ENCODE measurements at regions not wholly inside any gene's neighbourhood (a gene's known extent, or its start where the extent isn't known, plus 50 kb on each side); places are given as distances from the start of the nearest gene placed in this dataset.
A peak's percentile ranks its signal among the peaks of the same experiment; 100 is the strongest.

DNA sequence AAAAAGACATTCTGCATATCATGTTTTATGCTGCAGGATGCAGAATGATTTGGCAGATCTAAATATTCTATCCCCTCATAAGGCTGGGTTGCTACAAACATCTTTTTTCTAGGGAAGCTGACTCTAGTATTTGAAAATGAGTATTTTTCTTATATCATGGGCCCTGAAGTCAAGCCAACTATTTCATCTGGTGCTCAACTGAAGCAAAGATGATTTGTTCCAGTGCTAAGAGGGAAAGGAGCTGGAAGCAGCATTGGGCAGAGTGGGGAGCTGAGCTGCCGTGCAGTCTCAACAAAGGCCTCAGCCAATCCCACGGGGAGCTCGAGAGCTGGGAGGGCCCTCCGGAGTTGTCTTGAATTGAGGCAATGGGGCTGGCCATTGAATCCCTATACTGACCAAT lies 155.3 kb upstream of the SLCO3A1 start:
- no peak for DNase-seq
- TF ChIP-seq GATA1 (IDR thresholded peaks at IDR 0.05; ENCODE audit: low read depth, low read length) (no peak), POLR2A (IDR thresholded peaks at IDR 0.05; ENCODE audit: low read length) (no peak)

DNA sequence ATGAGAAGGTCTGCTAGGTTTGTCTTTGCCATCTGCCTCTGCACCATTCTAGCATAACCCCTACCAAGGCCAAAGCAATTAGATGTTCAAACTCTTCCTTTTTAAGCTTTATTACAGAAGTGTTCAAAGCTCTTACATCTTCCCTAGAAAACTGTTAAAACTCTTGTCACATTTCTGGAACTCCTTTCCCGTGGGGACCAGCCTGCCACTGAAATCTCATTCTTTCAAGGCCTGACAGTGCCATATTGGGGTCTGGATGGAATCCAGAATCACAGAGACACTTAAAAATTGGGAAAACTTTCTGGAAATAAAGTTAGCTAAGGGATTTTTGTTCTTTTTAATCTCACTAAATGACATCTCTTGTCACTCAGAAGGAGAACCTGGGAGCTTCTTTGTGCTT lies 153.8 kb upstream of the SLCO3A1 start:
- DNase-seq, result no peak
- TF ChIP-seq POLR2A (IDR thresholded peaks at IDR 0.05; ENCODE audit: low read length) (no peak), GATA1 (IDR thresholded peaks at IDR 0.05; ENCODE audit: low read depth, low read length) (no peak)

DNA sequence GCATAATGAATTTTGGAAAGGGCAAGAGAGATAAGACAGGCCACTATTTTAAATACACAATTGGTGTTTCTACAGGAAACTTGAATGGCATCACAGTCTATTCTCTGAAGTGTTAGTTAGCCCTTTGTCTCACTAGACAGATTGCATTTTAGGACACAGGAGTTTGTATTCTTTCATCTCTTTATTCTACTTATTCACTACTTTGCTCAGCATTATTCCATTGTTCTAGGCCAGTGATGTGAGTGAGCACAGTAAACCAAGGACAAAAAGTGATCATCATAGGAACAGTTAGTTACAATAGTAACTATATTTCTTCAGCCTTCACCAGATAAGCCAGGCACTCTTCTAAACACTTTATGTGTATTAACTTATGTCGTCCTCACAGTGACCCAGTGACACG lies 150.2 kb upstream of the SLCO3A1 start:
- TF ChIP-seq POLR2A (IDR thresholded peaks at IDR 0.05; ENCODE audit: low read length) (no peak), GATA1 (IDR thresholded peaks at IDR 0.05; ENCODE audit: low read depth, low read length) (no peak)

DNA sequence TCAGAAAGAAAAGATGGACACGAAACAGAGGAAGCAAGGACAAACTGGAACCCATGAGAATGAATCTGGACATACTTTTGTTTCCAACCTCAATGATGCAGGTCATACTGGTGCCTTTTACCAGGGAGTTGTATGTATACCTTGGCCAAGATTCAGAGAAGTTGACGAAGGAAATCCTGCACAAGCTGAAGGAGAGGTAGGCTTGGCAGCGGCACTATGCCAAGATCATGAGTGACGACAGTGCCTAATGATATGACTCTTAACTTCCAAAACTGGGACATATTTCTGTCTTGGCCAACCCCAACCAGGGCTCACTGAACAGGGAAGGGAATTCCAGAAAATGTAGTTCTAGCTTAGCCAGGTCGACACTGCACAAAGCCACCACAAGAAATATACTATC lies 149.2 kb upstream of the SLCO3A1 start:
- no peak for TF ChIP-seq POLR2A (IDR thresholded peaks at IDR 0.05; ENCODE audit: low read length)
- TF ChIP-seq GATA1 (IDR thresholded peaks at IDR 0.05; ENCODE audit: low read depth, low read length), result no peak
- no peak for DNase-seq

More for the DNA sequence above, 150.2 kb upstream of the SLCO3A1 start:
- no peak for DNase-seq

DNA sequence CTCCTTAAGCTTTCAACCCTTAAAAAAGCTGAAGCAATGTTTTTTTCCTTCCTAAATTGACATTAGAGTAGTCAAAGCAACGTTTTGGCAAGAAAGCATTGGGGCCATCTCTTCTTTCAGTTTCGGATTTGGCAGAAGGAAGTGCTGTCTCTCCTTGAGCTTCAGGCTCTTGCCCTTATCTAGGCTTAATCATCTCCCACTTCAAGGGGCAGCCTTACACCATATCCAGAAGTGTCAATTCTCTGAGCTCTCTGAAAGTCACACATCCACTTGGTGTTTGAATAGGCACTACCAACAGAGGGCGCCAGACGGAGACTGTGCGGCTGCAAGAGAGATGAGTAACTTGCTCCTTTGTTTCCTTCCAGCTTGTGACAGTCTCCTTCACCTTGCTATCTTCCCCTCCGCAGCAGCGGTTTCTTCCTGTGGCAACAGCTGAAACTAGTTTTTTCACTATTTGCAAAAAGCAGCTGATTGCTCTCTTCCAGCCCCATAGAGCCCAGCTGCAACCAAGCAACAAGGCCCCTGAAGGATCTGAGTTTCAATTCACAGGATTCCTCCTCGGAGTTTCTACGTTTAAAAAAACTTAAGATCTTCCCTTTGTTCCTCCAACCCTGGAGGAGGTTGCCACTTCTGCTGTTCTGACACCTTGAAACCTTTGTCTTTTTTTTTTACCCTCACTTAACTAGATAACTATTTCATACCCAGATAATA lies 147.0 kb upstream of the SLCO3A1 start:
- DNase-seq, result peak; percentile 58 to 75
- no peak for TF ChIP-seq GATA1 (IDR thresholded peaks at IDR 0.05; ENCODE audit: low read depth, low read length)
- TF ChIP-seq POLR2A (IDR thresholded peaks at IDR 0.05; ENCODE audit: low read length), result no peak

DNA sequence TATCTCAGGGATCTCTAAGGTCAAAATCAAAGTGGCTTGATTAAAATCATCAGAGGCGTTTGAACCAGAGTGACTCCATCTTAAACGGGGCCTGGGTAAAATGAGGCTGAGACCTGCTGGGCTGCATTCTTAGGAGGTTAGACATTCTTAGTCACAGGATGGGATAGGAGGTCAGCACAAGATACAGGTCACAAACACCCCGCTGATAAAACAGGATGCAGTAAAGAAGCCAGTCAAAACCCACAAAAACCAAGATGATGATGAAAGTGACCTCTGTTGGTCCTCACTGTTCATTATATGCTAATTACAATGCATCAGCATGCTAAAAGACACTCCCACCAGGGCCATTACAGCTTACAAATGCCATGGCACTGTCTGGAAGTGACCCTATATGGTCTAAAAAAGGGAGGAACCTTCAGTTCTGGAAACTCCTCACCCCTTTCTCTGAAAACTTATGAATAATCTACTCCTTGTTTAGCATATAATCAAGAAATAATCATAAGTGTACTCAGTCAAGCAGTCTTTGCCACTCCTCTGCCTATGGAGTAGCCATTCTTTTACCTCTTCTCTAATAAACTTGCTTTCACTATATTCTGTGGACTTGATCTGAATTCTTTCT lies 143.3 kb upstream of the SLCO3A1 start:
- TF ChIP-seq POLR2A (IDR thresholded peaks at IDR 0.05; ENCODE audit: low read length) (no peak), GATA1 (IDR thresholded peaks at IDR 0.05; ENCODE audit: low read depth, low read length) (no peak)
- DNase-seq, result no peak

DNA sequence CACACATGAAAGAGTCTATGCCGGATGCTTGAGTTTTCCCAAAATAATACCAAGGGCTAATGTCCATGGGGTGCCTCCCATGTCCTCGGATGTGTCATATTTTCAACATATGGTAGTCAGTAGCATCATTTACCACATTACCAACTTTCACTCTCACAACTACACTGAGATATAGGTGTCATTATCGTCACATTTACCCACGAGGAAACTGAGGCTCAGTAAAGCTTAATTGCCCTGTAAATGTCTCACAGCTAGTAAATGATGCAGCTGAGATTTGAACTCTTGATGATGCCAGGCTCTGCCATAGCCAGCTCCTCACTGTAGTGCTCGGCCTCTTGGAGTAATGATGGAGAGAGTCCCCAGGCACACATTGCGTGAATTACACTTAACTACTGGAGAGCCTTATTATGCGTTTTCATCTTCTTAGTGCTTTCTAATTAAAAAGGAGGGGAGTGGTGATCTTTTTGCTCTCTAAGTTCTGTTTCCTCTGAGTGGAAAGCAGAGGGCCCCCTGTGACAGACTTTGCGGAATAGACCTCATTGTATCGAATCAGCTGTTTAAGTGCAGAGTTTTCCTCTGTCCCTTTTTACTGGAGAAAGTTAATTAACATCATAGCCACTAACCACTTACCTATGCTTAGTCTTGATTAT lies 142.0 kb upstream of the SLCO3A1 start:
- no peak for TF ChIP-seq GATA1 (IDR thresholded peaks at IDR 0.05; ENCODE audit: low read depth, low read length)
- TF ChIP-seq POLR2A (IDR thresholded peaks at IDR 0.05; ENCODE audit: low read length), result no peak
- no peak for DNase-seq

DNA sequence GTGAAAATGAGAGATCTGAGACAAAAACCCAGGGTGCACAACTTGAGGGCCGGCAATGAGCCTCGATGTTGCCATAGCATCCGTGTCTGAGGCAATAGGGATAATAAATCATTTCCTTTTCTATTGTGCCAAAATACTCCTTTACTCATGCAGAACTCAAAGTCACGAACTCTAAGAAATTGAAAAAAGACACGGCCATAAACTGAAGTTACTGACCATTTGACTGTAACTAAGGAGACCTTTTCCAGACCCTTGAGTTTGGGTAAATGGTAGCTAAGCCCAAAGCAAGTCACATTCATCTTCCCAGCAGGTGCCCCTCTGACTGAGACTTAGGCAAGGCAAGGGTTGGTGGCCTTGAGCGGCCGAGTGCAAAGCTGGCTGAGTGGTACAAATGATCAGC lies 141.2 kb upstream of the SLCO3A1 start:
- no peak for DNase-seq
- no peak for TF ChIP-seq POLR2A (IDR thresholded peaks at IDR 0.05; ENCODE audit: low read length)
- TF ChIP-seq GATA1 (IDR thresholded peaks at IDR 0.05; ENCODE audit: low read depth, low read length), result no peak

DNA sequence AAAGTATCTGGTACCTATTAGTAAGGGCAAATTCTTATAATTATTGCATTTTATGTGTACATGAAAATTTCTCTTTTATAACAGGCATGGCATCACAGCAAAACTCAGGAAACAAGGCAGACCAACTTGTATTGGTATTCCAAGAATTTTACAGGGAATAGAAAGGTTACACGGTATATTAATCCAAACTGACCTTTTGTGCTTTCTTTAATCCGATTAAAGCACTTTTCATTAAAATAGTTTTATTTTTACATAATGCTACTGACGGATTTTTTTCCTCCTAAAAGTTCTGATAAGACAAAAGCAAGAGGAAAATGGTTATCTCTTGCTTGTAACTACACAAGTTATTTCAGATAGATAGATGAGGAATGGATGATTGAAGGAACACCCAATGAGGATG lies 137.0 kb upstream of the SLCO3A1 start:
- DNase-seq, result no peak
- no peak for TF ChIP-seq POLR2A (IDR thresholded peaks at IDR 0.05; ENCODE audit: low read length)
- no peak for TF ChIP-seq GATA1 (IDR thresholded peaks at IDR 0.05; ENCODE audit: low read depth, low read length)

DNA sequence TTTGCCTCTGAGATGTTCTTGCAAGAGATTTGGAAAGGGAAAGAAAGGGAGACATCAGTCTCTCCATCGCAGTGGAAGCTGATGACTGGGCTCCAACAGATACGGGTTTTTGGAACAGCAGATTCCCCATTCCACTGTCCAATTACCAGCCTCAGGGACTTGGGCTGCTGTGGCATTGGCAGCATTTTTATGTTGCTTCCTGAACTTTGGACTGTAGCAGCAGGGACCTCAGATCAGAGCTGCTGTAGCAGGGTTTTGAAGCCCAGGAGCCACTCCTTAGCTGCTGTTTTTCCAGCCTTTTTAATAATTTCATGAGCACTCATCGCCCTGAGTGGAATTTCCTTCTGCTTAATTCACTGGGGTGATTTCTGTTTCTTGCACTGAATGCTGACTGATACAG lies 135.7 kb upstream of the SLCO3A1 start:
- no peak for DNase-seq
- TF ChIP-seq GATA1 (IDR thresholded peaks at IDR 0.05; ENCODE audit: low read depth, low read length), result no peak
- TF ChIP-seq POLR2A (IDR thresholded peaks at IDR 0.05; ENCODE audit: low read length), result no peak

DNA sequence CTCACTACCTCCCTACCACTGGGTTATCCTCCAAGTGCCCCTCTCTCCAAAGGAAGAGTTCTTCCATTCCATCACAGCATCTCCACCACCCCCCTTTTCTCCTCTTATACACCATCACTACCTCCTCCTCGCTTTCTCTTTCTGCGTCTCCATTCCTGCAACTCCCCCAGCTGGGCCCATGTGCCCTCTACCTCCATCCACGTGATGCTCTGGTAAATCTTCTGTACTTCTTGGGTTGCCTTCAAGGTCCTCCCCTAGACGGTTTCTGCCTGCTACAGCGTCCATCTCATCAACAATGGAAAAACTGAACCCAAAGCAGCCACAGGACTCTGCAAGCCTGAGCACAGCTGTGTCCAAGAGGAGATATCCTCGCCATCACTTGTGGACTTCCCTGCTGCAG lies 129.5 kb upstream of the SLCO3A1 start:
- no peak for DNase-seq
- TF ChIP-seq GATA1 (IDR thresholded peaks at IDR 0.05; ENCODE audit: low read depth, low read length) (no peak), POLR2A (IDR thresholded peaks at IDR 0.05; ENCODE audit: low read length) (no peak)

DNA sequence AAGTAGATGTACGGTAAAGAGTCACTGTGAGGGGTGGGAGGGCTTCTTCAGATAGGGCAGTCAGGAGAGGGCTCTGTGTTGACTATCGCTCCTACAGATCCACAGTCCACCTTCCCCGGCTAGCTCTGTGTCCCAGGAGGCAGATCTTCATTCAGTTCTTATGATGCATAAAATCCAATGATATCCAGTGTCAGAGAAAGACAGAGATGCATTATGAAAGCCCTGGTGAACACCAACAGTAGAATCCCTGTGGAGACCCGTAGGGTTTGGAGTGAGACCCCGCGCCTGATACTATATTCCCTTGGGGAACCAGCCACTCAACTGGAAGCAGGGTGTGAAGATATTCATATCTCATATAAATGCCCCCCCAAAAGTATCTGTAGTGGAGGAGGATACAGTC lies 119.8 kb upstream of the SLCO3A1 start:
- no peak for TF ChIP-seq POLR2A (IDR thresholded peaks at IDR 0.05; ENCODE audit: low read length)
- TF ChIP-seq GATA1 (IDR thresholded peaks at IDR 0.05; ENCODE audit: low read depth, low read length), result no peak

DNA sequence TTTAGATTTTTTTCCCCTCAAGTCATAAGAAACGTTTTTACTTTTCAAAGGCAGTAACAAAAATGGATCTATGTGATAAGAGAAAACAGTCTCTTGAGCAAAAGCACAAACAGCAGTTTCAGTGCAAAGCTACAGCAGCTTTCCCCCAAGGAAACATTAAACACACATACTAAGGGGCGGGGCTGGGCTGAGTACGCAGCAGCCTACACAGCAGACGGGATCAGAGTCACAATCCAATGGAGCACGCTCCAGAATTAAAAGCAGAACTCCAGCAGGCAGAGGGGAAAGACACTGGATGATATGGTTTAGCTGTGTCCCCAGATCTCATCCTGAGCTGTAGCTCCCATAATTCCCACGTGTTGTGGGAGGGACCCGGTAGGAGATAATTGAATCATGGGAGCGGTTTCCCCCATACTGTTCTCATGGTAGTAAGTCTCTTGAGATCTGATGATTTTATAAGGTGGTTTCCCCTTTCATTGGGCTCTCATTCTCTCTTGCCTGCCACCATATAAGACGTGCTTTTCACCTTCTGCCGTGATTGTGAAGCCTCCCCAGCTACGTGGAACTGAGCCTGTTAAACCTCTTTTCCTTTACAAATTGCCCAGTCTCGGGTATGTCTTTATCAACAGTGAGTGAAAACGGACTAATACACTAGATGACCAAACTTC lies 116.2 kb upstream of the SLCO3A1 start:
- DNase-seq, result no peak

More for the DNA sequence above, 119.8 kb upstream of the SLCO3A1 start:
- DNase-seq, result no peak

DNA sequence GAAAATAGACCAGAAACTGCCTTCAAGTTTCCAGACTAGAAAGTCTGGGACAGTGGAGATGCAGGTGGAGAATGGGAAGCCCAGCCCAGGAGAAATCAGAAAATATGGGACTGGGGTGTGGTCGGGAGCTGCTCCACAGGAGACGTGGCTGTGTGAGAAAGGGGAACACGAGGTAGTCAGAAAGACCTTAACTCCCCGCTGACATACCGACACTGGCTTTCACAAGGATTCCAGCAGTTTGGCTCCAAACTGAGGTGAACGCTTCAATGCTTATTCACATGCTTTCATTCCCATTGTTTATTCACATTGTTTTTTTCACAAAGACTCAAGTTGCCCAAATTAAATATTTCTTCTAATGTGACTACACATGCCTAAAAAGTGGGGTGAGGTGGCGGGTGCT lies 111.5 kb upstream of the SLCO3A1 start:
- DNase-seq, result no peak
- TF ChIP-seq POLR2A (IDR thresholded peaks at IDR 0.05; ENCODE audit: low read length) (no peak), GATA1 (IDR thresholded peaks at IDR 0.05; ENCODE audit: low read depth, low read length) (no peak)

More for the DNA sequence above, 116.2 kb upstream of the SLCO3A1 start:
- TF ChIP-seq POLR2A (IDR thresholded peaks at IDR 0.05; ENCODE audit: low read length), result no peak
- no peak for TF ChIP-seq GATA1 (IDR thresholded peaks at IDR 0.05; ENCODE audit: low read depth, low read length)
